Upper lobe of left lung (tissue), 6 donors: ENCODE measurements at regions not wholly inside any gene's neighbourhood (a gene's known extent, or its start where the extent isn't known, plus 50 kb on each side); places are given as distances from the start of the nearest gene placed in this dataset.

Source experiments
- ATAC-seq, 2 donors: fragments of 200-7000 bp; cut with Tn5 transposase; one replicate each; pipeline ENCODE4 v1.9.1; 2022; ENCODE audit warnings: mild to moderate bottlenecking in 2 of 2, moderate library complexity in 2 of 2; ENCODE audit not compliant: low FRiP score in 2 of 2
- DNase-seq, 2 donors: peaks; one replicate each; pipeline ENCODE4 v3.0.0-alpha.2; 2019 to 2020
- H3K27ac ChIP-seq, 4 donors: fragments of 200-600 bp; sonication (generic); one replicate each; pipeline ENCODE4 v1.5.1; 2016 to 2019
- H3K27me3 ChIP-seq, 4 donors: fragments of 200-600 bp; sonication (generic); one replicate each; pipeline ENCODE4 v1.5.1; 2017 to 2019
- H3K36me3 ChIP-seq, 4 donors: fragments of 200-600 bp; sonication (generic); one replicate each; pipeline ENCODE4 v1.5.1; 2016 to 2019
- H3K4me1 ChIP-seq, 4 donors: fragments of 200-600 bp; sonication (generic); one replicate each; pipeline ENCODE4 v1.5.1; 2018 to 2019
- H3K4me3 ChIP-seq, 4 donors: fragments of 200-600 bp; sonication (generic); one replicate each; pipeline ENCODE4 v1.5.1; 2017 to 2019; ENCODE audit warnings: mild to moderate bottlenecking in 2 of 4, moderate library complexity in 1 of 4
- H3K9me3 ChIP-seq, 4 donors: fragments of 200-600 bp; sonication (generic); one replicate each; pipeline ENCODE4 v1.5.1; 2018 to 2019
- CTCF ChIP-seq, 6 experiments: fragments of 450-650 bp in 4 of 6; fragments of 200-600 bp in 2 of 6; sonication (generic) in 2 of 6; IDR thresholded peaks; one replicate each; pipeline ENCODE4 v1.5.1; 2016 to 2019; ENCODE audit warnings: antibody characterized with exemption in 6 of 6
- EP300 ChIP-seq, 4 donors: sonication (generic); formaldehyde crosslinking; IDR thresholded peaks; one replicate each; pipeline ENCODE4 v1.5.1; 2017; ENCODE audit warnings: antibody characterized with exemption in 4 of 4, control low read depth in 2 of 4
- POLR2A ChIP-seq, 4 donors: fragments of 450-650 bp; IDR thresholded peaks; one replicate each; pipeline ENCODE4 v1.5.1; 2016 to 2017; ENCODE audit warnings: antibody characterized with exemption in 4 of 4, mild to moderate bottlenecking in 2 of 4
- POLR2AphosphoS5 ChIP-seq, 2 donors: sonication (generic); formaldehyde crosslinking; IDR thresholded peaks; one replicate each; pipeline ENCODE4 v1.5.1; 2017; ENCODE audit warnings: antibody characterized with exemption in 2 of 2
- WGBS, 2 donors: methylation state at CpG; one replicate each; pipeline ENCODE4 v1.1.5; 2017 to 2018; 5-methylcytosine and 5-hydroxymethylcytosine counted together
- donor health status: DM: no; HTN: no; CAD: no; lungs with moderate emphysema.
- donor health status: DM: no; HTN: yes; CAD: no; lungs with severe emphysema.

GRCh38 chr5:57407391-57407790 lies 75.2 kb downstream of the ACTBL2 start:
- WGBS, 2 donors: 69 to 85% methylated on average over 5 of the region's 5 CpGs
- TF ChIP-seq POLR2A (IDR thresholded peaks at IDR 0.05) (no peak), POLR2AphosphoS5 (IDR thresholded peaks at IDR 0.05) (no peak), EP300 (IDR thresholded peaks at IDR 0.05) (no peak), CTCF (IDR thresholded peaks at IDR 0.05) (no peak)
- ATAC-seq (no peak), DNase-seq (no peak)
- Histone ChIP-seq H3K9me3 (no peaks in the 10 kb centered on the region), H3K27ac (no peak overlapping the region), H3K4me3 (no peak overlapping the region), H3K36me3 (no peaks in the 10 kb centered on the region), H3K27me3 (no peaks in the 10 kb centered on the region), H3K4me1 (peaks cover 3 to 23% (median 12%) of the 10 kb centered on the region in 4 donors)

- DNase-seq (no peak), ATAC-seq (no peak)
- H3K27ac ChIP-seq: no peak overlapping the region
- H3K36me3 ChIP-seq: no peaks in the 10 kb centered on the region
- H3K9me3 ChIP-seq: no peaks in the 10 kb centered on the region
- TF ChIP-seq CTCF (IDR thresholded peaks at IDR 0.05) (no peak), POLR2AphosphoS5 (IDR thresholded peaks at IDR 0.05) (no peak), EP300 (IDR thresholded peaks at IDR 0.05) (no peak)
- H3K4me3 ChIP-seq: no peak overlapping the region
- WGBS, 2 donors: 70 to 81% methylated on average over 2 of the region's 2 CpGs
- H3K4me1 ChIP-seq: peaks cover 3 to 23% (median 10%) of the 10 kb centered on the region in 4 donors
- no peaks in the 10 kb centered on the region for H3K27me3 ChIP-seq
Measured at GRCh38 chr5:57406641-57407040, 76.0 kb downstream of the ACTBL2 start.

- H3K27me3 ChIP-seq: no peaks in the 10 kb centered on the region
- H3K9me3 ChIP-seq: no peaks in the 10 kb centered on the region
- no peak overlapping the region for H3K4me3 ChIP-seq
- no peak for TF ChIP-seq POLR2A (IDR thresholded peaks at IDR 0.05)
- no peak for TF ChIP-seq POLR2AphosphoS5 (IDR thresholded peaks at IDR 0.05)
- no peak for TF ChIP-seq EP300 (IDR thresholded peaks at IDR 0.05)
- no peak for TF ChIP-seq CTCF (IDR thresholded peaks at IDR 0.05)
- H3K36me3 ChIP-seq: no peaks in the 10 kb centered on the region
- ATAC-seq (peak in 1 of 2 donors; percentile 50), DNase-seq (no peak)
- peak overlapping the region in 2 of 4 donors; percentile 20 to 21 for H3K27ac ChIP-seq
- H3K4me1 ChIP-seq: peaks cover 3 to 22% (median 10%) of the 10 kb centered on the region in 4 donors
Measured at GRCh38 chr5:57405984-57406383, 76.6 kb downstream of the ACTBL2 start.

GRCh38 chr5:57402761-57403160 lies 79.8 kb downstream of the ACTBL2 start:
- TF ChIP-seq POLR2A (IDR thresholded peaks at IDR 0.05): no peak
- no peak for TF ChIP-seq CTCF (IDR thresholded peaks at IDR 0.05)
- no peak for TF ChIP-seq POLR2AphosphoS5 (IDR thresholded peaks at IDR 0.05)
- TF ChIP-seq EP300 (IDR thresholded peaks at IDR 0.05): no peak
- Histone ChIP-seq H3K4me3 (no peak overlapping the region), H3K36me3 (no peaks in the 10 kb centered on the region), H3K27ac (no peak overlapping the region), H3K27me3 (no peaks in the 10 kb centered on the region), H3K9me3 (no peaks in the 10 kb centered on the region), H3K4me1 (peaks cover 0 to 4% (median 0%) of the 10 kb centered on the region in 4 donors)
- no peak for ATAC-seq
- DNase-seq: no peak
- WGBS, 2 donors: 29 to 76% methylated on average over 3 of the region's 3 CpGs

GRCh38 chr5:57402348-57402747 lies 80.3 kb downstream of the ACTBL2 start:
- Histone ChIP-seq H3K4me1 (peaks cover 0 to 1% (median 0%) of the 10 kb centered on the region in 4 donors), H3K27me3 (no peaks in the 10 kb centered on the region), H3K36me3 (no peaks in the 10 kb centered on the region), H3K27ac (no peak overlapping the region), H3K4me3 (no peak overlapping the region), H3K9me3 (no peaks in the 10 kb centered on the region)
- ATAC-seq: no peak
- DNase-seq: no peak
- TF ChIP-seq POLR2AphosphoS5 (IDR thresholded peaks at IDR 0.05) (no peak), EP300 (IDR thresholded peaks at IDR 0.05) (no peak), POLR2A (IDR thresholded peaks at IDR 0.05) (no peak), CTCF (IDR thresholded peaks at IDR 0.05) (no peak)
- WGBS, 2 donors: 73 to 79% methylated on average over 2 of the region's 2 CpGs
